GM18867 (cell line): ENCODE measurements at regions not wholly inside any gene's neighbourhood (a gene's known extent, or its start where the extent isn't known, plus 50 kb on each side); places are given as distances from the start of the nearest gene placed in this dataset.
A peak's percentile ranks its signal among the peaks of the same experiment; 100 is the strongest.

Source experiments
- ATAC-seq: cut with Tn5 transposase; IDR thresholded peaks from one replicate; pipeline ENCODE4 v1.9.1; 2021; ENCODE audit warnings: mild to moderate bottlenecking, moderate library complexity; ENCODE audit not compliant: unreplicated experiment

DNA sequence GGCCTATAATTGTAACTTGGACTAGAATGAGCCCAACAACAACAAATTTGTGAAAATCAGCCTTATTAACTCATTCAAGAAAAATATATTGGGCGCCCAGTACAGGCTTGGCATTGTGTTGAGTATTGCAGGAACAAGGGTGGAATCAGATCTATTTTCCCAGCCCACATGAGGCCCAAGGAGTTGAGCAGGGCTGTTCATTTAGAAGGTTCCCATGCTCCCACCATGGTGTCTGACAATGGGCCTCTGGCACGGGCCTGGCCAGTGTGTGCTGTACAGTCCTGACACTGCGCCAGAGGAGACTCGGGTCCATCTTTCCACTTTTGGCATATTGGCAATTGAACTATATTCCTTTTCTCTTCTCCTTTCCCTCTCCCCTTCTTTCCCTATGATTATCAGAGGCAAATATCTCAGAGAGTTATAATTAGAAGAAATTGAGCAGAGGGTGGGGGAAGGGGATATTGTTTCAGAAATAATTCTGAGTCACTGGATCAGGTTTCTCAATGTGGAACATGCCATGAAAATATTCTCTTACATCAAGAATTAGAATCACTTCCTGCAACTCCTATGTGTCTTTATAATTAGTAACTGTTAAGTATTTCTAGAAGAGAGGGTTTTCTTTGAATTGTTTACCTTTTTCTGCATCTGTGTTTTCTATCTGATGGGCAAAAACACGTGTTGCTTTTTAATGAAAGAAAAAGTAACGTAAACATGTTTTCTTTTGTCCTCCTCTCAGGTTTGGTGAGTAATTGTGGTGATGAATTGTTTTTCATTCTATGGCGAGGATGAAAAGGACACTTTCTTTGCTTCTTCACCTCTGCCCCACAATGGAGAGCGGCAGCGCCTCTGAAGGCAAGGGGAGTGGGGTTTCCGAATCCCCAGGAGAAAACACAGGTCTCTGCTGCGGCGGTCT, 209.4 kb downstream of the FOXA2 start:
- ATAC-seq: no peak

DNA sequence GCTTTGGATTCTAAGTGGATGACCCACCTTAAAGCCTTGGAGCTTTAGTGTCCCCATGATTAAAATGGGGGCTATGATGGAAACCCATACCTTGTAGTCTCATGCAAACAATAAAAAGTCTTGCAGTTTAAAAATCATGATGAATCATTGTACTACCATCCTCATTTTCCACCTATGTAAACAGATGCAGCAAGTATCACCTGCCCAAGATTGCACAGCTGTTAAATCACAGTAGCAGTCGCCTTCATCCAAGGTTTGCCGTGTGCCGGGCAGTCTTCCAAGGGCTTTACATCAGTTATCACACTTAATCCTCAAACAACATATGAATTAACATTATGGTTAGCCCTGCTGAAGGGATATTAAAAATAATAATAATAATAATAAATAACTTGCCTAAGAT, 210.3 kb downstream of the FOXA2 start:
- no peak for ATAC-seq

DNA sequence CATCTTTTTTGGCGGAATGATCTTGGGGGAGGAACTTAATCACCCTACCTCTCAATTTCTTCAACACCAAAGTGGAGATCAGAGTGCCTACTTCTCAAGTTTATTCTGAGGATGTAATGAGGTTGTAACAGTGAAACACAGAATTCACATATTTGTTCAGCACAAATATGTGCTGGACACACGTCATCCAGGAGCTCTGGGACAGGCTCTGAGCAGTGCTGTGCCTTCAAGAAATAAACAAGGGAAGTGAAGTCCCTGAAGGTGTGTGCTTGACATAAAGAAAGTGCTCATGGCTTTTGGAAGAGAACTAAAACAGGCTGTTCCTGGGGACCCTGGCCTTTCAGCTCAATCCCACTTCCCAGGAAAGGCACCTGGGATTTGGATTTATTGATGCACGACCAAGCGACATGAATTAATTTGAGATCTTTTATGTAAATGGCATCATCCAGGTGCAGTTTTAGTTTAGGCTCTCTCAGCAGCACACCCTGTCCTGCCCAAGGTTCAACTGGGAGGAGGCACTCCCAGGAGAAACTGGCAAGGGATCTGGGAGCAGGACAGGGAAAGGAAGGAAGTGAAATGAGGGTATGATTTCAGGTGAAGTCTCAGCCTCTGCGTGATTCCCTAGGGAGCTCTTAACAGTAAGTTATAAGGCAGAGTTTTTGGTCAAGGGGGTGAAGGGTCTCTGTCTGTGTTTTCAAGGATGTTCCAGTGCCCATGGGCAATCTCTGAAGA, 211.0 kb downstream of the FOXA2 start:
- no peak for ATAC-seq

DNA sequence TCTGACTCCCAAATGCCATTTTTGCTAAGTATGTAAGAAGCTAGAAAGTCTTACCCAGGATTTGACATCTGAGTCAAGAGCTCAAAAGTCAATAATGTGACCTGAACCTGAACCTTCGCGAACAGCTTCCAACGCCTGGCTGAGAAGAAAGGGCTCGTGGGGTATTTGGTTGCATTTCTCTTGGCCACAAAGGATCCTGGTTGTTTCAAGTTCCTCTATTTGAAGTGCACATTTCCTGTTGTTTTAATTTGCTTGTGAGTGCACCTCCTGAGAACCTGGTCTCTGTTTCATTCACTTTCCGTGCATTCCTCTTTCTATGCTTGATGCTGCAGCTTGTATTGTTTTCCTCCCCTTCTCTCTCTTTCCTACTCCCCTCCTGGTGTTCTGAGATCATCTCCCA, 212.5 kb downstream of the FOXA2 start:
- peak; percentile 89 for ATAC-seq

DNA sequence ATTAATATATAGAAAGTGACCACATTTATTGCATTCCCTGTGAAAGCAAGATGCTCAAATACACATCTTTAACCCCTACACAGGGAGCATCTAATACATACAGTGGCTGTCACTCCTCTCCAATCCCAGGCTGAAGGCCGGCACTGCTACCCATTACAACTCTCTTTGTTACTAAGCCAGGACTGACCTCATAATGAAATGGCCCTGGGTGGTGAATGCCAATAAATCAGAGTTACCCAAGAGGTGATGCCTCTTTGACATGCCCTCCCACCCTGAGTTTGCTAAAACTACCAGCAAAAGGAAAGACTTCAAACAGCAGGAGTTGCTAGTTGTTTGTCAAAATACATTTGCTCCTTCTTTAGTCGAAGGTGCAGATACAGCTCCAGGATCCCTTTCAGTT, 214.2 kb downstream of the FOXA2 start:
- ATAC-seq: no peak

DNA sequence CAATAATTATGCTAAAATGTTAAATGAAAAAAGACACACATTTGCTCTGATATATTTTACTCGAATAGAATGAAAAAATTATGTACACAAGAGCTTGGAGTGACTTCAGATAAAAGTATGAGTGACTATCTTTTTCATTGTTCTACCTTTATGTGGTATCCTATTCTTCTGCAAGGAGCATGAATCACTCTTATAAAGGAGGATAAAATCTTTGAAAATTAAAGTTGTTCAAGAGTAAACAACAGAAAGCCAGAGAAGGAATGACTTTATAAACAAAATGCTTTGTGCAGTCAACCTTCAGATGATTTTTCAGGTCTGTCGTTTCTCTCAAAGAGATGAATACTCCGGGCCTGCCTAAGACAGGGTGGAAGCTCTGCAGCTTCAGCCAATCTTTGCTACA, 215.3 kb downstream of the FOXA2 start:
- ATAC-seq: no peak

DNA sequence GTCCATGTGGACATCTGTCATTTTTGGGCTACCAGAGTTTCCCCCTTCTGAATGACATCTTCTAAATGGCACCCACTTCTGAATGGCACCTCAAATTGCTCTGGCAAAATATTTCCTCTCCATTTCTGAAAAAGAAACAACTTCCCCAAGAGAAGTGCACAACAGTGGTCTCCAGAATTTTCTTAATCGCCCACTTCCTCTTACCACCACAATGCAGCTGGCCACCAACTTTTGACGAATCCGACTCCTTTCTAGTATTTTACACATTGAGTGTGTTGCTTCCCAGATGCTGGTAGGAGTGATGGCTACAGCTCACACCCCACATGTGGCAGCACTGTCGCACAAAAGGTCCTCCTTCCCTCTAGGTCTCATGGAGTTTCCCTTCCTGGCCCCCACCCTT, 216.1 kb downstream of the FOXA2 start:
- ATAC-seq: no peak

DNA sequence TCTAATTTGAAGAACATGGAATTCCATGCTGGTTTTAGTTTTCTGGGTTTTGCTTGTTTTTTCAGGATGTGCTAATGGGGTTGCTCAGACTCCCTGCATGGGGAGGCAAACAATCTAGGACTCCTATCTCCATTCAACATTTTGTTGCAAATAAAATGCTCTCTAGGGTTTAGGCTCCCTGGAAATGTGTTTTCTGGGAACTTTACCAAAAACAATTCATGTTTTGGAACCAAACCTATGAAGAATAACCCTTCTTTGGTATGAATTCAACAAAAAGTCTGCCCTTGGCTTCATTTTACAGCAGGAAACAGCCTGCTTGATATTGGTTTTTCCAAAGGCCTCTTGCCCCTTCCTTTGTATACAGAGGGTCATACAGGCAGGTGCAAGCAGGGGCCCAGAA, 217.7 kb downstream of the FOXA2 start:
- no peak for ATAC-seq

DNA sequence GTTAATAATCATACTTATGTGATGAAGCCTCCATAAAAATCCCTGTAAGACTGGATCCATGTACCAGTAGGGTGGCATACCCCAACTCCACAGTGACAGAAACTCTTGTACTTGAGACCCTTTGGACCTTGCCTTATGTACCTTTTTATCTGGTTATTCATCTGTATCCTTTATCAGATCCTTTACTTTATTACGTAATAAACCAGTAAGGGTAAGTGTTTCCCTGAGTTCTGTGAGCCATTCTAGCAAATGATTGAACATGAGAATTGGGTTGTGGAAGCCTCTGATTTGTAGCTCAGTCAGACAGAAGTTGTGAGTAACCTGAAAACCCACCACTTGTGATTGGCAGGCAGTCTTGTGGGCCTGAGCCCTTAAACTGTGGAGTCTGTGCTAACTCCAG, 229.7 kb downstream of the FOXA2 start:
- ATAC-seq: no peak

DNA sequence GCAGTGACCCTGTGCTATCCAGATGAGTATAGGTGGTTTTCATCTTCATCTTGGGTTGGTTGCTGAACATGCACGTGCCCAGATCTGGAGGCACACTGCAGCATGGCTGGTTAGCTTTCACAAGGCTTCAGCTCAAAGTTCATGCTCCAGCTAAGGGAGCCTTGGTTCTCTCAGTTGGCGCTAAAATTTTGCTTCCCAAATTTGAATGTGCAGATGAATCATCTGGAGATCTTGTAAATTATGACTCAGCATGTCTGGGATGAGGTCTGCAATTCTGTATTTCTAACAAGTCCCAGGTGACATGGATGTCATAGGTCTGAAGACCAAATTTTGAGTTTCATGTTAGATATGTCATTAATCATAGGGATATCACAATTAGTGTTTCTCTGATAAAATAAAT, 230.8 kb downstream of the FOXA2 start:
- no peak for ATAC-seq

DNA sequence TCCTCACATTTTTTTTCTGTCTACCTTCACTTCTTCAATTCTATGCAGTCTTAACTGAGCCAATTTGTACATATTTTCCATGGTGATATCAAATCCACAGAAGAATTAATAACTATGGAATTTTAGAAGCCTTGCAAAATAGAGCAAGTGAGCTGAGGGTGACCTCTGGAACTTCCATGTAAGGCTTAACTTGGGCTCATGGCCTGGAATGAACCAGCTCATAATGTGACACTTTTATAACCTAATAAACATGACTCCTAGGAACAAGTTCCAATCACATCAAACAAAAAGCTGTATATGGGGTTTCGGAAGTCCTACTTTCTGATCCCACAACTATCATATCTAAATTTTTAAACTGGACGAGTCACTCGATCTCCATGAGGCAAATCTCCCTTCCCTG, 232.4 kb downstream of the FOXA2 start:
- ATAC-seq: no peak

DNA sequence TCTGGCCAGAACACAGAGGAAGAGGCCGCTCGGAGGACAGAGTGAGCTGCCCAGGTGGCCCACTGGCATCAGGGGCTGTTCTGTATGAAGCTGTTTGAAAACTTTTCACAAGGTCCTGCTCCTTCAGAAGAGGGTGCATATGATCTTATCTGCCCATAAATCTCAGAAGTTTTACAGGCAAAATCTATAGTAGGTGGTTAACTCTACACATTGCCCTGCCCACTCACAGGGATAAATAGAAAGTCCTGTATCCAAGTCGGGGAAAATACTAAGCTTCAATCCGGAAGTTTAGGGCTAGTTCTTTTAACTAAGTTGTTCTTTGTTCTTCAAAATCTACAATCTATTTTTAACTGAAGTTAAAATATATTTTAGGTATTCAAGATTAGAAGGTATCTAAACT, 233.7 kb downstream of the FOXA2 start:
- ATAC-seq: no peak

DNA sequence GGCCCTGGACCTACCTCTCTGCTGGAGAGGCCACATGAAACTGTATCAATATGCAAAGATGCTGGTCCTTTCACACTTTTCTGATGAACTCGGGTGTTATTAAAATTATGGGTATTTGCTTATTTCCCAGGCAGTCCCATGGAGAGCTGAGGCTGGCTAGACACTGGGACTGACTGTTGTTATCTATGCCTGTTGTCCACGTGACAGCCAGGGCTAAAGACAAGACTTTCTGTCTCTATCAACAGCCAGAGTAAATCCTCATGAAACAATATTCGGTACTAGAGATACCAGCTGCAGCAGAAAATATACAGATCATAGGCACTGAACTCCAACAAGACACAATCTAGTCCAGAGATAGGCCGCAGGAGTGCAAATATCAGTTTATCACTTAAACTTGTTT, 236.4 kb downstream of the FOXA2 start:
- no peak for ATAC-seq

DNA sequence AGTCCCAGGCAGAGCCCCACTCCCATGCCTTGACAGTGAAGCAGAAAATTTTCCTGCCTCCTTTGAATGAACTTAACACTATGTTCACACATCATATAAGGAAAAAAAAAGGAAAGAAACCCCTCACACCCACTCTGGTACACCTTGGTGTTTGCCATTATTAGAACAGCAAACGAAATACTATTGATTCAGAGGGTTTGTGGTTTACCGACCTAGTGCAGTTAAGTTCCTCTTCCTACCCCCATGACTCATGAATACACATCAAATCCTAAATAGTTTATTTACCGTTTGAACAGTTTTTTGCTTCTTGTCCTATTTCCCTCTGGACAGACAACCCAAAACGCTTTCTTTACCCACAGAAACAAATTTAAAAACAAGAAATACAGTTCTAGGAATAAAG, 237.7 kb downstream of the FOXA2 start:
- peak; percentile 86 for ATAC-seq

DNA sequence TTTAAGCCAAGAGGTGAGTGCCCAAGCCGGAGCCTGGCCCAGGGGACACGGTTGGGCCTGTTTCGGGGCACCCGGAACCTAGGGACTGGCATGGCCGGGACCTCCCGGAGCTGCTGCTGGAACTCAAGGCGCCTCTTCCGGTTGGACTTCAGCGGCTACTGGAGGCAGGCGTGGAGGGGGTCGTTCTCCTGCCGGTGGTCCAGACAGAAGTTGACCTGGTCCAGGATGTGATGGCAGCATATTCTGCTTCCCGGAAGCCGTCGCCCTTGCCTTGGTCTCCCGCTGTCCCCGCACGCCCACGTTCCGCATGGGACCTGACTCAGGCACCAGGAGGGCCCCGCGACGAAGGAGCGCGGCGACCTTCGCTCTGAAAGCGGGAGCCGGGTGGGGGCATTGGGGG, 240.8 kb downstream of the FOXA2 start:
- no peak for ATAC-seq

DNA sequence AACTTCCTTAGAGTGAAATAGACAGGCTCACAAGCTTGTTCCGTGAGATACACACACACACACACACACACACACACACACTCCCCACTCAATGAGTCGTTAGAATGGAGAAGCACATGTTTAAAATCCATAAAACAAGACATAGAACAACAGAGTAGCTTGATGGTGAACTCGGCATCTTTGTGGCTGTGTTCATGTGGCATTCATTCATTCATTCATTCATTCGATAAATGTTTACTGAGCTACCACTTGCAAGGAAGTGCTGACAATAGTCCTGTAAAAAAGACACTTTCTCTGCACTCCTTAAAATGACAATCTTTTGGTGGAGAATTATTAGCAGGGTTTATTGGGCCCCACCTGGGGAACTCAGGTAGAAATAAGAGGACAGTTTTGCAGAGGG, 242.0 kb downstream of the FOXA2 start:
- ATAC-seq: no peak

DNA sequence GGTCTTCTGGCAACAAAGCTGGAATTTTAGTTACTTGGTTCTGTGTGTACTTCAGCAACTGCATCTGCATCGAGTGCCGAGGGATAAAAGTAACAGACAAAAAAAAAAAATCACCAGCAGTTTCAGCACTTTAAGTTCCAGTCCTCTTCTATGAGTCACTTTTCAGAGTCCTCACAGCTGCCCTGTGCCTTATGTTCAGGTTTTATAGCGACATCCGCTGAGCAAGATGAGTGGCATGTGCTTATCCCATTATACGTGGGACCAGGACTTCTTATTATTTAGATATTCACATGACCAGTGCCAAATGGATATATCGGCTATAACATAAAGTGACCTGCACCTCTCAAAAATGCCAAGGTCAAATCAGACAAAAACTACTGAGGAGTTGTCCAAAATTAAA, 242.9 kb downstream of the FOXA2 start:
- no peak for ATAC-seq

DNA sequence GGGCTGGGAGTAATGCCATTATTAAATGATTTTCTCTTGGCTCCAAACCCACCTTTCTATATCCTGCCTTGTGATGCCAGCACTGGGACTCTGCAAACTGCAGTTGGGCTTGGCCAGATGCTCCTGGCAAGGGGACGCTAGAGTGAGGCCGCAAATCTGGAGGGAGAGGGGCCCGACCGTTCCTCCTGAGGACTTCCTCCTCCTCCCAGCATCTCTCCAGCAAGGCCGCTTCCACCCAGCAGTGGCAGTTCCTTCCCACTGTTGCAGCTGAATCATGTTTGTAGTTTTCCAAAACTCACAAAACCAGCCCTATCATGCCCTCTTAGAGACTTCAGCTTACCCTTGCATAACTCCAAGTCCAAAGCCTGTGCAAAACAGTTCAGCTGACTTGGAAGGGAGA, 244.4 kb downstream of the FOXA2 start:
- ATAC-seq: no peak

DNA sequence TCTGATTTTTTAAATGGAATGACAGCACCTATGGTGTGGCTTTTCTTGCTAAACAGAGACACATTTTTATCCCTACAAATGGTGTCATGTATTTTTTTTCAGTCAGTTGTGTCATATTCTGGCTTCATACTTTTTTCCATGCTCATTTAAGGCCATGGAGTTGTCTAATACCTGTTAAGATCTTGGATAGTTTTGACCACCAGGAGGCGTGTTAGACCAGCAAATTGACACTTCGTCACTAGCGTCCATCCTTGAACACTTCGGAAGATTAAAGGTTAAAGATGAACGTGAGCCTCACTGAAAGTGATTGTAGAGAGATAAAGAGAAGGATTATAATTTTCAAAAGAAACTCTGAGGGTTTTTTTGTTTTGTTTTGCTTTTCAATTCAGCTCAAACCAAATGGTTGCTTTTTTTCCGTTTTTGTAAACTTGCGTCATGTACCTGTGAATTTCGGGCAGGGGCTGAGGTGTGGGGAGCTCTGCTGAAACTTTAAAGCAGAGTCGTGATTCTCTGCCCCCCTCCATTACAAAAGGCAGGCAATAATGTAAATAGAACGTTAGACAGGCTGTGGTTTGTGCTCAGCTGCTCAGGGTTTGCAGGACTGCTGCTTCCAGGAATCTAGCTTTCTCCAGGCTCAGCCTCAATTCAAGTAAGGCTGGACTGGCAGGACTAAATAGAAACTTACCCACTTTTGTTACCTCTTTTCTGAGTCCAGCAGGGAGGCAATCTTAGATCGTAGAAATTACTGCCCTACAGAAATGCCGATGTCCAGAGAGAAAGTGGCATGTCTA, 245.1 kb downstream of the FOXA2 start:
- ATAC-seq: peak; percentile 37

DNA sequence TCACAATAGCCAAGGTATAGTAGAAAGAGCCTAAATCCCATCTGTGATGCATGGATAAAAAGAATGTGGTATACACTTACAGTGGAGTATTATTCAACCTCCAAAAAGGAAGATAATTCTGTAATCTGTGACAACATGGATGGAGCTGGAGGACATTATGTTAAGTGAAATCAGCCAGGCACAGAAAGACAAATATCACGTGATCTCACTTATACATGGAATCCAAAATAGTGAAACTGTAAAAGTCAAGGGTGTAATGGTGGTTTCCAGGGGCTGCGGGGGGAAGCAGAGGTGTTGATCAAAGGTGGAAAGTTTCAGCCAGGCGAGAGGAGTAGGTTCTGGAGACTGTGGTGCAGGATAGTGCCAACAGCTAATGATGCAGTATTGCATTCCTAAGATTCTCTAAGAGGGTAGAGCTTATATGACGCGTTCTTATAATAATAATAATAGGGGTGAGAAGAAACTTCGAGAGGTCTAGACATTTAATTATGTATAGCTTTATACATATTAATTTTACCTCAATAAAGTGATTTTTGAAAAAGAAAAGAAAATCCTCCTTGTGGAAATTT, 246.1 kb downstream of the FOXA2 start:
- ATAC-seq: no peak

DNA sequence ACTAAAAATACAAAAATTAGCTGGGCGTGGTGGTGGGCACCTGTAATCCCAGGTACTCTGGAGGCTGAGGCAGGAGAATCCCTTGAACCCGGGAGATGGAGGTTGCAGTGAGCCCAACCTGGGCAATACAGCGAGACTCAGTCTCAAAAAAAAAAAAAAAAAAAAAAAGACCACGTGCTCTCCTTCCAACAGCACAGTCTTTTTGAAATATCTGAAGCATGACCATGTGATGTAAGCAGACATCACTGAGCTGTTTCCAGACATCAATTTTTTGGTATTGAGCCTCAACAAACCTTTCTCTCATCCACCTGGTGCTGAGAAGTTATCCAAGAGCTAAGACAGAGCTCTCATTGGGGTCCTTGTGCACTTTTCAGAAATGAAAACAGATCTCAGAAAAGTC, 249.2 kb downstream of the FOXA2 start:
- no peak for ATAC-seq
